ENCODE measurements at regions not wholly inside any gene's neighbourhood (a gene's known extent, or its start where the extent isn't known, plus 50 kb on each side); places are given as distances from the start of the nearest gene placed in this dataset.
"Not testable (repeated sequence)": the region's sequence is repeated elsewhere in the genome, so short reads cannot be mapped to it uniquely, and the experiment has no call there.

- DNase-seq (ENCODE audit: low spot score), result no peak
Measured at GRCh38 chr9:104269996-104270963, 176.2 kb downstream of the SMC2 start.

GRCh38 chr9:104276709-104277245, 182.7 kb downstream of the SMC2 start:
- no peak for DNase-seq (ENCODE audit: low spot score)

- DNase-seq (ENCODE audit: low spot score), result no peak
Measured at GRCh38 chr9:104278929-104279496, 184.9 kb downstream of the SMC2 start.

GRCh38 chr9:104279535-104280177, 185.5 kb downstream of the SMC2 start:
- no peak for DNase-seq (ENCODE audit: low spot score)

- DNase-seq (ENCODE audit: low spot score), result no peak
Measured at GRCh38 chr9:104280178-104280560, 186.1 kb downstream of the SMC2 start.

GRCh38 chr9:104280711-104281110, 186.6 kb downstream of the SMC2 start:
- DNase-seq (ENCODE audit: low spot score), result no peak

- DNase-seq (ENCODE audit: low spot score), result no peak
Measured at GRCh38 chr9:104286187-104286586, 192.1 kb downstream of the SMC2 start.

- DNase-seq (ENCODE audit: low spot score), result no peak
Measured at GRCh38 chr9:104286799-104287198, 192.7 kb downstream of the SMC2 start.

- DNase-seq (ENCODE audit: low spot score), result no peak
Measured at GRCh38 chr9:104287253-104287878, 193.3 kb downstream of the SMC2 start.

GRCh38 chr9:104293877-104294276, 199.8 kb downstream of the SMC2 start:
- no peak for DNase-seq (ENCODE audit: low spot score)

GRCh38 chr9:104300124-104300523, 203.9 kb upstream of the OR13F1 start:
- no peak for DNase-seq (ENCODE audit: low spot score)

GRCh38 chr9:104301755-104302154, 202.3 kb upstream of the OR13F1 start:
- DNase-seq (ENCODE audit: low spot score), result no peak

GRCh38 chr9:104302775-104303174, 201.3 kb upstream of the OR13F1 start:
- no peak for DNase-seq (ENCODE audit: low spot score)

GRCh38 chr9:104304925-104305324, 199.1 kb upstream of the OR13F1 start:
- no peak for DNase-seq (ENCODE audit: low spot score)

GRCh38 chr9:104313396-104314110, 190.5 kb upstream of the OR13F1 start:
- DNase-seq (ENCODE audit: low spot score), result no peak

- not testable (repeated sequence) for DNase-seq (ENCODE audit: low spot score)
Measured at GRCh38 chr9:104316201-104317009, 187.7 kb upstream of the OR13F1 start.

- no peak for DNase-seq (ENCODE audit: low spot score)
Measured at GRCh38 chr9:104319198-104319597, 184.9 kb upstream of the OR13F1 start.

GRCh38 chr9:104319685-104320084, 184.4 kb upstream of the OR13F1 start:
- DNase-seq (ENCODE audit: low spot score), result no peak

- peak; percentile 15 for DNase-seq (ENCODE audit: low spot score)
Measured at GRCh38 chr9:104322596-104322995, 181.5 kb upstream of the OR13F1 start.

- DNase-seq (ENCODE audit: low spot score), result not testable (repeated sequence)
Measured at GRCh38 chr9:104323967-104324694, 179.9 kb upstream of the OR13F1 start.
